ENCODE measurements at regions not wholly inside any gene's neighbourhood (a gene's known extent, or its start where the extent isn't known, plus 50 kb on each side); places are given as distances from the start of the nearest gene placed in this dataset.
"Not testable (repeated sequence)": the region's sequence is repeated elsewhere in the genome, so short reads cannot be mapped to it uniquely, and the experiment has no call there.

DNA sequence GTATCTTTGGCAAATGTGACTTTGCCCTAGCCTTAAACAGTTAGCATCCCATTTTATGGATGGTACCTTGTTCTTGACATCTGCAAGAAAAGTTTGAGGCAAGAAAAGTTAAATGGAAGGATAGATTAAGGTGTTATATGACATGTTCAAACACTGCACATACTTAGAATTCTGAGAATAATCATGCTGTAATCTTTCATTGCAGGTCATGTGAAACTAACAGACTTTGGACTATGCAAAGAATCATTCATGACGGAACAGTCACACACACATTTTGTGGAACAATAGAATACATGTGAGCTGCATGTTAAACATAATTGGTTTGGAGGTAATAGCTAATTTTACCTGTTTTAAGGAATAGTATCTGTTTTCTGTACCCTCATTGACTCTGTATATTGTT lies 144.9 kb downstream of the CDRT15L2 start:
- TF ChIP-seq, protein P1, sequence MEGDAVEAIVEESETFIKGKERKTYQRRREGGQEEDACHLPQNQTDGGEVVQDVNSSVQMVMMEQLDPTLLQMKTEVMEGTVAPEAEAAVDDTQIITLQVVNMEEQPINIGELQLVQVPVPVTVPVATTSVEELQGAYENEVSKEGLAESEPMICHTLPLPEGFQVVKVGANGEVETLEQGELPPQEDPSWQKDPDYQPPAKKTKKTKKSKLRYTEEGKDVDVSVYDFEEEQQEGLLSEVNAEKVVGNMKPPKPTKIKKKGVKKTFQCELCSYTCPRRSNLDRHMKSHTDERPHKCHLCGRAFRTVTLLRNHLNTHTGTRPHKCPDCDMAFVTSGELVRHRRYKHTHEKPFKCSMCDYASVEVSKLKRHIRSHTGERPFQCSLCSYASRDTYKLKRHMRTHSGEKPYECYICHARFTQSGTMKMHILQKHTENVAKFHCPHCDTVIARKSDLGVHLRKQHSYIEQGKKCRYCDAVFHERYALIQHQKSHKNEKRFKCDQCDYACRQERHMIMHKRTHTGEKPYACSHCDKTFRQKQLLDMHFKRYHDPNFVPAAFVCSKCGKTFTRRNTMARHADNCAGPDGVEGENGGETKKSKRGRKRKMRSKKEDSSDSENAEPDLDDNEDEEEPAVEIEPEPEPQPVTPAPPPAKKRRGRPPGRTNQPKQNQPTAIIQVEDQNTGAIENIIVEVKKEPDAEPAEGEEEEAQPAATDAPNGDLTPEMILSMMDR (IDR thresholded peaks at IDR 0.05 in 2 of 3, conservative IDR thresholded peaks at IDR 0.05 in 1 of 3; ENCODE audit: borderline replicate concordance in 1 of 3, insufficient read depth in 1 of 3, low read depth in 2 of 3, low read length in 2 of 3): not testable (repeated sequence)
- not testable (repeated sequence) for TF ChIP-seq POLR2AphosphoS5 (IDR thresholded peaks at IDR 0.05; ENCODE audit: low read depth, low read length); CEBPB (IDR thresholded peaks at IDR 0.05; ENCODE audit: low read depth); POLR2A (IDR thresholded peaks at IDR 0.05; ENCODE audit: borderline replicate concordance, extremely low read depth, insufficient read depth, insufficient read length); YY1 (IDR thresholded peaks at IDR 0.05; ENCODE audit: extremely low read depth, insufficient replicate concordance, low read depth, low read length); EZH2phosphoT487 (IDR thresholded peaks at IDR 0.05; ENCODE audit: borderline replicate concordance); RAD21 (IDR thresholded peaks at IDR 0.05; ENCODE audit: low read depth)
- TF ChIP-seq, protein P2, sequence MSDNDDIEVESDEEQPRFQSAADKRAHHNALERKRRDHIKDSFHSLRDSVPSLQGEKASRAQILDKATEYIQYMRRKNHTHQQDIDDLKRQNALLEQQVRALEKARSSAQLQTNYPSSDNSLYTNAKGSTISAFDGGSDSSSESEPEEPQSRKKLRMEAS (IDR thresholded peaks at IDR 0.05): not testable (repeated sequence)

Data from HCT116 (cell line).